ENCODE measurements at regions not wholly inside any gene's neighbourhood (a gene's known extent, or its start where the extent isn't known, plus 50 kb on each side); places are given as distances from the start of the nearest gene placed in this dataset.

DNA sequence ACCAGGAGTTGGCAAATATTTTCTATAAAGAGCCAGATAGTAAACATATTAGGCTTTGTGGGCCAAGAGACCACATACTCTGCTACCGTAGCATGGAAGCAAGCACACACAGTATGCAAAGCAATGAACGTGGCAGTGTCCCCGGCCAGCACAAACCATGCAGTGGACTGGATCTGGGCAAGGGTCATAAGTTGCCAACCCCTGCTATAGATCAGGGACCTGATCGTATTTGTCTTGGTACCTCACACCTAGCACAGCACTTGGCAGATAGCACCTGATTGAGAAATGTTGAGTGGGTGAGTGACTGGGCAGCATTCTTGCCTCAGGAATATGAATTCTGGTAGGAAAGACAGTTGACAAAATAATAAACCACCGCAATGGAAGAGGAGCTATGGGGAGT, 331.9 kb downstream of the FGFR2 start:
- intact Hi-C loops (cut with micrococcal nuclease): no loop called here

DNA sequence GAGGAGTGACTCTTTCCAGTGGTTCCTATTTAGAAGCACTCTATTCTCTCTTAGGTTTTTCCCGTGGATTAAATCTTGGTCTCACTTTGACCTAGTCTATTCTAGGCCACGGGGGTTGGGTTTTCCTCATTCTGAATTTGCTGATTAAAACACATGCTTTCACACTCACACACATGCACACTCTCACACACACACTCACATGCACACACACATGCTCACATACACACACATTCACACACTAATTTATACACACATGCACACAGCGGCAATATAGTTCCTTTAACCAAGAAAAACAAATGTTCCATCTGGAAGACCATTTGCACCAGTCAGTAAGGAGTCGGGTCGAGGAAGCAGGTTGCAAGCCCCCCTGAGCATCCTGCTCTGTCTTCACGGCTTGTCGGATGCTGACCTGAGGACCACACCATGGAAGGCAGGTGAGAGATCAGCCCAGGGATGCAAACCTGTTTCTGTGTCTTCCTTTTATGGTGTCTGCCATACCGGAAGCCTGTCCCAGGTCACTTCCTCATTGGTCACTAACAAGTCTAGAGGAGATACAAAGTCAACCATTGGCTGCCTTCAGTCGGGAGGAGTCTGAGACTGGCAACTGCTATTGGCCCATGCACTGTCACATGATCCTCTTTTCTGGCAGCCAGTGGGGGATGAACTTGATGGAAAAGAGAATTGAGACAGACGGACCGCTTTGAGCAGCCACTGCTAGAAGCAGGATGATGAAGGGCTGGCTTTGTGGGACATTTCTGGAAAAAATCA, 330.8 kb downstream of the FGFR2 start:
- H3K27ac Mint-ChIP-seq: no peak overlapping the region
- no peak for DNase-seq
- H3K9me3 Mint-ChIP-seq: no peaks in the 10 kb centered on the region
- ATAC-seq (ENCODE audit: low read depth): no peak
- H3K4me3 Mint-ChIP-seq: no peak overlapping the region
- intact Hi-C loops (cut with micrococcal nuclease): no loop called here
- CTCF ChIA-PET: no interaction called here
- TF ChIP-seq, protein P1, sequence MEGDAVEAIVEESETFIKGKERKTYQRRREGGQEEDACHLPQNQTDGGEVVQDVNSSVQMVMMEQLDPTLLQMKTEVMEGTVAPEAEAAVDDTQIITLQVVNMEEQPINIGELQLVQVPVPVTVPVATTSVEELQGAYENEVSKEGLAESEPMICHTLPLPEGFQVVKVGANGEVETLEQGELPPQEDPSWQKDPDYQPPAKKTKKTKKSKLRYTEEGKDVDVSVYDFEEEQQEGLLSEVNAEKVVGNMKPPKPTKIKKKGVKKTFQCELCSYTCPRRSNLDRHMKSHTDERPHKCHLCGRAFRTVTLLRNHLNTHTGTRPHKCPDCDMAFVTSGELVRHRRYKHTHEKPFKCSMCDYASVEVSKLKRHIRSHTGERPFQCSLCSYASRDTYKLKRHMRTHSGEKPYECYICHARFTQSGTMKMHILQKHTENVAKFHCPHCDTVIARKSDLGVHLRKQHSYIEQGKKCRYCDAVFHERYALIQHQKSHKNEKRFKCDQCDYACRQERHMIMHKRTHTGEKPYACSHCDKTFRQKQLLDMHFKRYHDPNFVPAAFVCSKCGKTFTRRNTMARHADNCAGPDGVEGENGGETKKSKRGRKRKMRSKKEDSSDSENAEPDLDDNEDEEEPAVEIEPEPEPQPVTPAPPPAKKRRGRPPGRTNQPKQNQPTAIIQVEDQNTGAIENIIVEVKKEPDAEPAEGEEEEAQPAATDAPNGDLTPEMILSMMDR (IDR thresholded peaks at IDR 0.05): no peak
- no peaks in the 10 kb centered on the region for H3K4me1 Mint-ChIP-seq
- no peaks in the 10 kb centered on the region for H3K36me3 Mint-ChIP-seq (ENCODE audit: low read depth)
- POLR2A ChIA-PET: no interaction called here
- no peaks in the 10 kb centered on the region for H3K27me3 Mint-ChIP-seq

More for the DNA sequence above, 331.9 kb downstream of the FGFR2 start:
- H3K27me3 Mint-ChIP-seq: no peaks in the 10 kb centered on the region
- CTCF ChIA-PET: no interaction called here
- H3K4me1 Mint-ChIP-seq: no peaks in the 10 kb centered on the region
- POLR2A ChIA-PET: no interaction called here
- ATAC-seq (ENCODE audit: low read depth) (no peak), DNase-seq (no peak)
- H3K4me3 Mint-ChIP-seq: no peak overlapping the region
- TF ChIP-seq, protein P1 (IDR thresholded peaks at IDR 0.05): no peak
- H3K27ac Mint-ChIP-seq: no peak overlapping the region
- H3K36me3 Mint-ChIP-seq (ENCODE audit: low read depth): no peaks in the 10 kb centered on the region
- no peaks in the 10 kb centered on the region for H3K9me3 Mint-ChIP-seq

DNA sequence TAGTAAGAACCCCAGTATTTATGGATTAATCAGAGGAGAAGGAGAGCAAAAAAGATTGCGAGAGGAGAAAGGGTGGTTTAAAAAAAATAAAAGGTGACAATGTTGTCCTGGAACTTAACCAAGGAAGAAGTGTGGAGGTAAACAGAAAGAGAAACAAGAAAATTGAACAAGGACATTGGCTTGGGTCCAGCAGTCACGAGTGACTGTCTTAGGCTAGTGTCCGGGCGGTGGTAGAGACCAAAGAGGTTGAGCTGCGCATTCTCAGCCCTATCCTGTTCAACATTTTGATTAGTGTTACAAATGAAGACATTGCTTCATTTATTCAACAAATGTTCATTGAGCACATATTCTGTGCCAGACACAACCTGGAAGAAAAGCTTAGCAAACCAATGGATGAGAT, 329.9 kb downstream of the FGFR2 start:
- H3K27me3 Mint-ChIP-seq: no peaks in the 10 kb centered on the region
- ChIA-PET CTCF (no interaction called here), POLR2A (no interaction called here)
- DNase-seq (no peak), ATAC-seq (ENCODE audit: low read depth) (no peak)
- no peaks in the 10 kb centered on the region for H3K36me3 Mint-ChIP-seq (ENCODE audit: low read depth)
- TF ChIP-seq, protein P1 (IDR thresholded peaks at IDR 0.05): no peak
- H3K9me3 Mint-ChIP-seq: no peaks in the 10 kb centered on the region
- no peak overlapping the region for H3K27ac Mint-ChIP-seq
- H3K4me1 Mint-ChIP-seq: no peaks in the 10 kb centered on the region
- H3K4me3 Mint-ChIP-seq: no peak overlapping the region
- intact Hi-C loops (cut with micrococcal nuclease): no loop called here

DNA sequence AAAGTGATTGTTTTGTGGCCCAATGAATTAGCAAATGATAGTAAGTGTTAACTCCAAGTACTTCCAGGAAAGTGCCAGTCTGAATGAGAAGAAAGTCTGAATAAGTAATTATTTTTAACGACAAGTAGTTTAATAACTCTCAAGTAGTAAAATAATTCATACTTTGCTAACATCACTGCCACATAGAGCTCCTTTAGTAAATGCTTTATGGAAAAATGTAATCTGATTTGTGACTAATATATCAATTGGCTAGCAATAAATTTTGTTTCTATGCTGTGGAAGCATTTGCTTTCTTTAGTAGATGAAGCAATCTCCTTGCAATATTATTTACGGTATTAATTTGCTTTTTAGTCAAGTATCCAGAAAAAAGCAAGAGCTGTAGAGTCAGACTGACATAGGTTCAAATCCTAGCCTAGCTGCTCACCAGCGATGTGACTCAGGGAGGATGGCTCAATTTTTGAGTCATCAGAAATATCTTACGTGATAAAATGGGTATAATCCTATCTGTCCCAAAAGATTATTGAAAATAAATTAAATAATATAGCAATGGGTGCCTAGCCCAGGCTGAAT, 329.3 kb downstream of the FGFR2 start:
- no peaks in the 10 kb centered on the region for H3K36me3 Mint-ChIP-seq (ENCODE audit: low read depth)
- ATAC-seq (ENCODE audit: low read depth) (no peak), DNase-seq (no peak)
- no peaks in the 10 kb centered on the region for H3K4me1 Mint-ChIP-seq
- no peaks in the 10 kb centered on the region for H3K9me3 Mint-ChIP-seq
- intact Hi-C loops (cut with micrococcal nuclease): no loop called here
- POLR2A ChIA-PET: no interaction called here
- TF ChIP-seq, protein P1 (IDR thresholded peaks at IDR 0.05): no peak
- no peak overlapping the region for H3K4me3 Mint-ChIP-seq
- CTCF ChIA-PET: no interaction called here
- H3K27ac Mint-ChIP-seq: no peak overlapping the region
- H3K27me3 Mint-ChIP-seq: no peaks in the 10 kb centered on the region

DNA sequence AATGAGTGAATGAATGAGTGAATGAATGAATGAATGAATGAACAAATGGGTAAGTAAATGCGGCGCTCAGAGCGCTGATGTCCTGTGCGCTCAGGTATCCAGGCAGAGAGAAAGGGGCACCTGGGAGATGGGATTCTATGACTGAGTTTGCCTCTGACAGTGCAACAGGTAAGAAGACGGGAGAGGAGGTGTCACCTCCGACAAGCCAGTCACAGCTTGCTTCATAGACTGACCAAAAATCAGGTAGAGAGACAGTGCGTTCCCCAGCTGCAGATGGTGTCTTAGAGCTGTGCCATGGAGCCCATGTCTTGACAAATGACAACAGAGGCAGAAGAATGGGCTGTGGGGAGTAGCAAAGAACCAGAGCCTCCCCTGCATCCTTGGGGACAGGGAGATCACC, 327.3 kb downstream of the FGFR2 start:
- no peak for ATAC-seq (ENCODE audit: low read depth)
- ChIA-PET POLR2A (no interaction called here), CTCF (no interaction called here)
- no peaks in the 10 kb centered on the region for H3K27me3 Mint-ChIP-seq
- H3K4me1 Mint-ChIP-seq: no peaks in the 10 kb centered on the region
- no peak for DNase-seq
- TF ChIP-seq, protein P1 (IDR thresholded peaks at IDR 0.05): no peak
- H3K9me3 Mint-ChIP-seq: no peaks in the 10 kb centered on the region
- no peak overlapping the region for H3K27ac Mint-ChIP-seq
- H3K36me3 Mint-ChIP-seq (ENCODE audit: low read depth): no peaks in the 10 kb centered on the region
- intact Hi-C loops (cut with micrococcal nuclease): no loop called here
- no peak overlapping the region for H3K4me3 Mint-ChIP-seq
